Skin epidermis (tissue), 12 donors: ENCODE measurements at regions not wholly inside any gene's neighbourhood (a gene's known extent, or its start where the extent isn't known, plus 50 kb on each side); places are given as distances from the start of the nearest gene placed in this dataset.
"Not testable (repeated sequence)": the region's sequence is repeated elsewhere in the genome, so short reads cannot be mapped to it uniquely, and the experiment has no call there.

Source experiments
- H3K27ac ChIP-seq, 21 experiments: fragments of 200-600 bp; sonication (generic) in 11 of 21; one replicate each; pipeline ENCODE4 v1.5.0; 2020; ENCODE audit warnings: mild to moderate bottlenecking in 3 of 21, inconsistent platforms in 2 of 21, moderate library complexity in 2 of 21
- H3K4me3 ChIP-seq, 7 experiments: fragments of 200-600 bp; sonication (generic) in 2 of 7; one replicate each; pipeline ENCODE4 v1.5.0; 2020; ENCODE audit warnings: inconsistent platforms in 2 of 7, mild to moderate bottlenecking in 2 of 7, moderate library complexity in 1 of 7

- Histone ChIP-seq H3K27ac (no peak overlapping the region), H3K4me3 (no peak overlapping the region)
Measured at GRCh38 chr14:30209136-30209535, 281.5 kb upstream of the PRKD1 start.

DNA sequence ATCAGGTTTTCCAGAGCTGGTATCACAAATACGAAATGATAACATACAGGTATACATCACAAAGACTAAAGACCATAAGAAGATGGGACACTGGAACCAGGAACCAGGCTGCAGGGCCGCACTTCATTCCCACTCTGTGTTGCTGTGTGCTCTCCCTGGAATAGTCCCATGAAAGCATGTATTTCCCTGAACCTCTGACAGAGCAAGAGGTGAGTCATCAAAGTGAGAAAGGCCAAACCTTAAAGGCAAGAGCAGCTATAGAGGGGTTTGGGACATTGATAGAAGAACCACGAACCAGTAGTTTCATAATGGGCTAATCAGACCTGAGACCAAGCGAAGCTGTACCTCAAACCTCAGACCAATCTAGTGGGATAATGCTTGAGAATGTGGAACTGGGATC is 283.0 kb upstream of the PRKD1 start:
- no peak overlapping the region for H3K27ac ChIP-seq
- no peak overlapping the region for H3K4me3 ChIP-seq

GRCh38 chr14:30211326-30211725 is 283.7 kb upstream of the PRKD1 start:
- H3K27ac ChIP-seq: no peak overlapping the region
- H3K4me3 ChIP-seq: no peak overlapping the region

- Histone ChIP-seq H3K4me3 (no peak overlapping the region), H3K27ac (no peak overlapping the region)
Measured at GRCh38 chr14:30214014-30214413, 286.4 kb upstream of the PRKD1 start.

DNA sequence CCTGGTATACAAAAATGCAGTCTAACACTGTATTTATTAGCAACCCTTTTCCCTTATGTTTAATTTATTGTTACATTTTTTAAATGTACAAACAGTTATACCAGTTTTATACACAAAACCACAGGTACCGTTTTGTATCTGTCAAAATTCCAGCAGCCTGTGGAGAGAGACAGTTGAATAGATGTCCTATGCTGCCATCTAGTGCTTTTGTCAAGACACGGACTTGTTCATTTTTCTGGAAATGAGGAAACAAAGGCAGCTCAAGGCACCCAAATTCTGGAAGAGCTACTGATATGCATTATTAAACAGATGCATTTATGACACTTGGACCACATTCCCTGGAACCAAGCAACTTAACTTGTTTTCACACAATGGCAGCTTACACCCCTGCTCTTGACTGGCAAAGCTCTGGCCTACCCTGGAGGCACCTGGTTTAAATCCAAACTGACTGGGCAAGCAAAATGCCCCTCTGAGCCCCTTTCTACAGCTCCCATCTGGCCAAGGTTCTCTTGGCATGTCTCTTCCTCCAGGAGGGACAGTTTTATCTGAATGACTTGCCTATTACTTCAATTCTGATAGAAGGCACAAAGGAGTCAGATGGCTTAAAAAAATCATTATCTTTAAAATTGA is 286.9 kb upstream of the PRKD1 start:
- no peak overlapping the region for H3K27ac ChIP-seq
- H3K4me3 ChIP-seq: no peak overlapping the region

- no peak overlapping the region for H3K27ac ChIP-seq
- H3K4me3 ChIP-seq: no peak overlapping the region
Measured at GRCh38 chr14:30218907-30219306, 291.3 kb upstream of the PRKD1 start.

DNA sequence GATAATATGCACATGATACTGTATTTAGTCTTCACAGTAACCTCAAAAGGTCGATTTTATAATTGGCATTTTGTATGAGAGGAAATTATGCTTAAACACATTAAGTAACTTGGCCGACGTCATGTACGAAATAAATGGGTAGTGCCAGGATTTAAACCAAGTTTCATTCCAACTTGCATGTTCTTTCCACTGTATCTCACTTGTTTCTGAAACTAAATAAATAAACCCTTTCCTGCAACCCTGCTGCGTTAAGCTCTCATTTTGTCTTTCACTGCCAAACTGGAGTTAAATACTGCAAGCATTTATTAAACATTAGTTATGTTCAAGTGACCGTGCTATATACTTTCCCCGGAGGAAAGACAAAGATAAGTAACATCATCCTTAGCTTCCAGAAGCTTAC is 293.9 kb upstream of the PRKD1 start:
- H3K27ac ChIP-seq: peak overlapping the region in 1 of 21 experiments; percentile 33

GRCh38 chr14:30223385-30223785 is 295.7 kb upstream of the PRKD1 start:
- H3K4me3 ChIP-seq: no peak overlapping the region
- peak overlapping the region in 2 of 21 experiments; percentile 21 to 43 for H3K27ac ChIP-seq

More for the DNA sequence above, 293.9 kb upstream of the PRKD1 start:
- H3K4me3 ChIP-seq: no peak overlapping the region

DNA sequence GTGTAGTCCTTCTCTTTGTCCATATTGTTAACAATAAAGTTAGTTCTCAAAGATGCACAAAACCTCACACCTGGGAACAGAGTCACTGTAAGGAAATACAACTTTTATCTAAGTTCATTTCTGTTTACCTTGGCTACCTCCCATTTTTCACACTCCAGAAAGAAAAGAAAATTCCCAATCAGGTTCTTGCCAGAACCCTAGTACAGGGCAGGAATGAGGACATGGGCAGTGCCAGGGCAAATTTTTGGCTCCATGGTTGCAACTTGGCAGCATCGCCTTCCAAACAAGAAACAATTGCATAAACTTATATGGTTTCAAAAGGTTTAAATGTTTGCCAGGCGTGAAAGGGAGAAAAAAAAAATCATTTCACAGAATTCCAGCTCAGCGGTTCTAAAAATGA is 296.3 kb upstream of the PRKD1 start:
- peak overlapping the region in 3 of 21 experiments; percentile 23 to 54 (median 43) for H3K27ac ChIP-seq
- no peak overlapping the region for H3K4me3 ChIP-seq

- Histone ChIP-seq H3K4me3 (no peak overlapping the region), H3K27ac (no peak overlapping the region)
Measured at GRCh38 chr14:30225176-30225575, 297.5 kb upstream of the PRKD1 start.

GRCh38 chr14:30227436-30227835 is 299.8 kb upstream of the PRKD1 start:
- Histone ChIP-seq H3K27ac (no peak overlapping the region), H3K4me3 (no peak overlapping the region)

- H3K4me3 ChIP-seq: no peak overlapping the region
- peak overlapping the region in 3 of 21 experiments; percentile 7 to 29 (median 11) for H3K27ac ChIP-seq
Measured at GRCh38 chr14:30227876-30228275, 300.2 kb upstream of the PRKD1 start.

DNA sequence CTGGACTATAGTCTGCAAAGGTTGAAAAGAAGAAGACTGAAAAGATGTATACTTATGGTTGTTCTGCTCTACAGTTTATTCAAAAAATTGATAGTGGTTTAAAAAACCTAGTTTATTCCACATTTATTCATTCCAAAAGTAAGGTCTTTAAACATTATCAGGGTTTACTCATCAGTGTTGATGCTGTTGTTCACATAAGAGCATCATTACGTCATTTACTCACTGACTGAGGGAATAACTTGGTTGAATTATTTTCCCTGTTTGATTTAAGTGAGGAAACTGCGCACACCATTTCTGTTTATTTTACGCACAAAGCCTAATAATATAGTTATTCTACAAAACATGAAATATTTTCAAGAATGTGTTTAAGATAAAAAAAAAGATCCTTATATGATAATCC is 303.1 kb upstream of the PRKD1 start:
- Histone ChIP-seq H3K4me3 (no peak overlapping the region), H3K27ac (no peak overlapping the region)

- no peak overlapping the region for H3K27ac ChIP-seq
Measured at GRCh38 chr14:30234966-30235365, 307.3 kb upstream of the PRKD1 start.

DNA sequence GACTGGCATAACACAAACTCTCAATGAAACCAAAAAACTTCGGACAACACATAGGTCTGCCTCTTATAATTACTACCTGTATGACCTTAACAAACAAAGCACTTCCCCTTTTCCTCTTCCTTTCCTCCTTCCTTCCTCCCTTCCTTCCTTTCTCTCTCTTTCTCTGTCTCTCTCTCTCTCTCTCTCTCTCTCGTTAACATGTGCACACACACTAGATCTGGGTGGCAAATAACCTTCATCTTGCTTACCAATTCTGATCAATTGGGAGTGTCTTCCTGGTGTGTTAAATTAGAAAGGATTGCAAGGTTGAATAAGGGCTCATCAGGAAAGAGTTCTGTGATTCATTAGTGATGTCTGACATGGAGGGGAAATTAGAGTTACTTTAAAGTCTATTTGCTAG is 307.8 kb upstream of the PRKD1 start:
- Histone ChIP-seq H3K4me3 (no peak overlapping the region), H3K27ac (no peak overlapping the region)

More at GRCh38 chr14:30234966-30235365, 307.3 kb upstream of the PRKD1 start:
- no peak overlapping the region for H3K4me3 ChIP-seq

GRCh38 chr14:30238936-30239335 is 311.3 kb upstream of the PRKD1 start:
- H3K4me3 ChIP-seq: no peak overlapping the region
- H3K27ac ChIP-seq: no peak overlapping the region

DNA sequence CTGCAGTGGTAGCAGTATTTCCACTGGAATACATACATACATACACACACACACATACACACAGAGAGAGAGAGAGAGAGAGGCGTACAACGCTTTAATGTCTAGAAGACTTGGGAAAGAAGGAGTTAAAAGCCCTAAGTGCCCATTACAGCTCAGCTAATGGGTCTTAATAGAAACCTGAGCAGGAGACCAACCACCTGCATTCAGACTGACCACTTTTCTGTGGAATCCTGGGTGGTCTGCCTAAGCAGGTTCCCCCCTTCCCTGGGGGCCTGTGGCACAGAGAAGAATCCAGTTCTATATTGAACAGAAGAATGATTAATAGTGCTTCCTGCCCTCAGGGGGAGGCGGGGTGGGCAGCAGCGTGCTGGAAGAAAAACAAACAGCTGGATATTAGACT is 312.4 kb upstream of the PRKD1 start:
- Histone ChIP-seq H3K27ac (no peak overlapping the region), H3K4me3 (no peak overlapping the region)

DNA sequence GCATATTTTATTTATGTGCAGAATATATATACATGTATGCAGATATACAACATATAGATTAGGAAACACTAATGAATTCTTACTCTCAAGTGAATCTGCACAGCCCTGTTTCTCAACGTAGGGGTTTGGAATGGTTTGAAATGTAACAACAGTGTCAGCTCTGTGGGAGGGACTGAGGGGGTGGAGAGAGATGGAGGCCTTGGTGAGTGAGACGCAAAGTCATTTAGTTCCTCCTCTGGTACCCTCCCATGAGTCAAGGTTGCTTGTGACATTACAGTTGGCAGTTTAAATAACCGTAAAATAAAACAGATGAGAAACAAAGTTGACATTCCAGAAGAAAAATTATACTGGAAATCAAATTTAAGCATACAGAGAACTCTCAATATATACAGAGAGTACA is 313.0 kb upstream of the PRKD1 start:
- Histone ChIP-seq H3K4me3 (no peak overlapping the region), H3K27ac (no peak overlapping the region)

- no peak overlapping the region for H3K4me3 ChIP-seq
- H3K27ac ChIP-seq: peak overlapping the region in 1 of 21 experiments; percentile 27
Measured at GRCh38 chr14:30242744-30243143, 315.1 kb upstream of the PRKD1 start.

DNA sequence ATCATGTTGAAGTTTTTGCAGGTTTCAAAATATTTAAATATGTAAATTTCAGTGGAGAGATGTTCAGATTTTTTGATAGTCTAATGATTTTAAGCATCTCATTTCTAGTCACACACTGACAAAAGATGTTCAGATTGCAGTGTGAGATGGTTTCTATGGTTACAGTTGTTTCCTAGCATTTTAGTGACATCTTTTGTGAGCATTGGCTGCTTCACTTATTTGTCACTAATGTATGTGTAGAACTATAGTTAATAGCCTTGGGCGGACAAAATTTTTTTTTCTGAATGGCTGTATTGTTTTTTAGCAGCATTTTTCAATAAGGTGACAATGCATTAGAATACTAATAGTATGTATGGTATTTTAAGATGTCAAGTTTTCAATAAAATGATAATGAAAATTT is 315.6 kb upstream of the PRKD1 start:
- Histone ChIP-seq H3K4me3 (no peak overlapping the region), H3K27ac (no peak overlapping the region)

GRCh38 chr14:30243805-30244204 is 315.2 kb upstream of the G2E3 start:
- Histone ChIP-seq H3K27ac (no peak overlapping the region), H3K4me3 (no peak overlapping the region)

- H3K27ac ChIP-seq, H3K4me3 ChIP-seq: not testable (repeated sequence)
Measured at GRCh38 chr14:30244348-30244747, 314.6 kb upstream of the G2E3 start.
